ENCODE measurements at regions not wholly inside any gene's neighbourhood (a gene's known extent, or its start where the extent isn't known, plus 50 kb on each side); places are given as distances from the start of the nearest gene placed in this dataset.

DNA sequence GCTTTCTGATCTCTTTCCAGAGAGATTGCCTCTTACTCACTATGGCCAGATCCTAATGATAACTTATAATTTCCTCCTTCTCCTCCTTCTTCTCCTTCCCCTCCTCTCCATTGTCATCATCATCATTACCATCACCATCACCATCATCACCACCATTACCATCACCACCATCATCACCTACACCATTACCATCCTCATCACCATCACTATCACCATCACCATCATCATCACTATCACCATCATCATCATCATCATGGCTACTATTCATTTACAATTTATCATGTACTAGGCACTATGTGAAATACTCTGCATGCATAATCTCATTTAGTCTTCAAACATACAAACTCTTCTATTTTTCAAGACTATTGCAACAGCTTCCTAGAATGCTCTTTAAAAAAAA is 540.9 kb upstream of the C16orf82 start:
- no peak for DNase-seq
- no peak overlapping the region for H3K27ac ChIP-seq
- H3F3A ChIP-seq (ENCODE audit: insufficient read depth) = no peaks in the 10 kb centered on the region
- no peaks in the 10 kb centered on the region for H3K79me2 ChIP-seq (ENCODE audit: insufficient read depth)
- no peaks in the 10 kb centered on the region for H3K36me3 ChIP-seq (ENCODE audit: low read depth)
- H3K4me1 ChIP-seq (ENCODE audit: insufficient read depth) = no peaks in the 10 kb centered on the region
- no peaks in the 10 kb centered on the region for H3K9me3 ChIP-seq (ENCODE audit: low read depth)
- no peaks in the 10 kb centered on the region for H3K9me2 ChIP-seq (ENCODE audit: insufficient read depth)
- TF ChIP-seq EZH2phosphoT487 (IDR thresholded peaks at IDR 0.05; ENCODE audit: insufficient read depth, low read depth) = no peak
- no peak for TF ChIP-seq EZH2 (IDR thresholded peaks at IDR 0.05; ENCODE audit: insufficient read depth, poor library complexity, severe bottlenecking)
- H3K27me3 ChIP-seq (replicated peaks; ENCODE audit: insufficient read depth) = no peaks in the 10 kb centered on the region
- H3K4me3 ChIP-seq = no peak overlapping the region
- in situ Hi-C loops (cut with MboI) = no loop called here
- H3K4me2 ChIP-seq (ENCODE audit: unreplicated experiment) = no peak overlapping the region
- no peaks in the 10 kb centered on the region for H4K20me1 ChIP-seq (ENCODE audit: insufficient read depth)
- H2AFZ ChIP-seq = no peak overlapping the region
- no peak overlapping the region for H3K9ac ChIP-seq

DNA sequence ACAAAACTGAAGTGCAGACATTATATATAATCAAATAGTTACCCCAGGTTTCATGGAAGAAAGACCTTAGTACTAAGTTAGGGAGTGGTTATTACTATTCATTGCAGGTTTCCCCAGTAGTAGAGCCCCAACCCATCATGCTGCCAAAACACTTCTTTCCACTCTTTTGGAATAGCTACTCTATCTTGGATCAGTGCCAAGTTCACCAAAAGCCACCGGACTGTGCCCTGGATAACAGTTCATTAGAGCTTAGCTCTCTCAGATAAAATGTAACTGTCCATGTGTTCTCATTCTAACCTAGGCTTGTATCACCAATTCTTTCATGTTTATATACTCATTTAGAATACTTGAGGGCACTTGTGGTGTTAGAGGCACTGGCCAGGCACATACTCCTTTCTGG is 540.1 kb upstream of the C16orf82 start:
- in situ Hi-C loops (cut with MboI) = no loop called here
- Histone ChIP-seq H3K36me3 (ENCODE audit: low read depth) (no peaks in the 10 kb centered on the region), H2AFZ (no peak overlapping the region), H3K27me3 (replicated peaks; ENCODE audit: insufficient read depth) (no peaks in the 10 kb centered on the region), H3K4me1 (ENCODE audit: insufficient read depth) (no peaks in the 10 kb centered on the region), H3K9ac (no peak overlapping the region), H3K4me2 (ENCODE audit: unreplicated experiment) (no peak overlapping the region), H3K9me2 (ENCODE audit: insufficient read depth) (no peaks in the 10 kb centered on the region), H3K4me3 (no peak overlapping the region), H3K79me2 (ENCODE audit: insufficient read depth) (no peaks in the 10 kb centered on the region), H3F3A (ENCODE audit: insufficient read depth) (no peaks in the 10 kb centered on the region), H4K20me1 (ENCODE audit: insufficient read depth) (no peaks in the 10 kb centered on the region), H3K9me3 (ENCODE audit: low read depth) (no peaks in the 10 kb centered on the region), H3K27ac (no peak overlapping the region)
- DNase-seq = no peak
- TF ChIP-seq EZH2 (IDR thresholded peaks at IDR 0.05; ENCODE audit: insufficient read depth, poor library complexity, severe bottlenecking) (no peak), EZH2phosphoT487 (IDR thresholded peaks at IDR 0.05; ENCODE audit: insufficient read depth, low read depth) (no peak)
- WGBS, 2 experiments (ENCODE audit: low coverage in 1 of 2, low lambda C conversion rate in 2 of 2, missing lambda C conversion rate in 2 of 2) = 37 to 48% methylated on average over 1 of the region's 1 CpG

DNA sequence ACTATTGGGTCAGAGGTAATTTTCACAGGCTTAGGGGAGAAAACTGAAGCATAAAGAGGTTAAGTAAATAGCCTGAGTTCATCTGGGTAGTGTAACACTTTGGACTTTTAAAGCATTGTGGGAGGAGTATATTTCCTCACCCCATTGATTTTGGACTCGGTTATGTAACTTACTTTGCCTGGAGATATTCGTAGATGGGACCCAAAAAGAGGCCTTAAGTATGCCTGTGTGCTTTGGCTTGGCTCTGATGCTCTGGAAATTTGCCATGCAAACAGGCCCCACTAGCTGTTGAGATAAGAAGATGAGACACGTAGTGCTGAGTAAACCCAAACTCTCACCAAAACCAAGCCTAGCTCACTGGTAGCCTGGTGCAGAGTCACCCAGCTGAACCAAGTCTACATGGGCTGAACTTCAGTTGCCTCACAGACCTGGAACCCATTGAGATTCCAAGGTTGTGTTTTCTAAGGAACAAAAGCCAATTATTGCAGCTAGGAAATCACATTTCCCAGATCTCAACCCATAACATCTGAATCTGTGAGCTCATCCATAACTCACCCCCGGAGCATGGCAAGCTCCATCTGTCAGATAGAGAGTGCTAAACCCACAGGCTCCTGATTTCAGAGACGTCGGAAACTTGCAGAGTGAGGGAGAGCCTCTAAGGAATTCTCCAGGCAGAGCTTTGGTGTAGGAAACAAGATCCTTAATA is 536.0 kb upstream of the C16orf82 start:
- Histone ChIP-seq H3K9me2 (ENCODE audit: insufficient read depth) (no peaks in the 10 kb centered on the region), H3K36me3 (ENCODE audit: low read depth) (no peaks in the 10 kb centered on the region), H3K9me3 (ENCODE audit: low read depth) (no peaks in the 10 kb centered on the region), H3K4me2 (ENCODE audit: unreplicated experiment) (no peak overlapping the region), H2AFZ (no peak overlapping the region), H3K4me1 (ENCODE audit: insufficient read depth) (no peaks in the 10 kb centered on the region), H3K9ac (no peak overlapping the region), H3F3A (ENCODE audit: insufficient read depth) (no peaks in the 10 kb centered on the region), H3K79me2 (ENCODE audit: insufficient read depth) (no peaks in the 10 kb centered on the region), H3K27ac (no peak overlapping the region), H3K27me3 (replicated peaks; ENCODE audit: insufficient read depth) (no peaks in the 10 kb centered on the region), H3K4me3 (no peak overlapping the region), H4K20me1 (ENCODE audit: insufficient read depth) (no peaks in the 10 kb centered on the region)
- WGBS, 2 experiments (ENCODE audit: low coverage in 1 of 2, low lambda C conversion rate in 2 of 2, missing lambda C conversion rate in 2 of 2) = 4% methylated on average over 6 of the region's 6 CpGs
- DNase-seq = no peak
- in situ Hi-C loops (cut with MboI) = no loop called here
- no peak for TF ChIP-seq EZH2phosphoT487 (IDR thresholded peaks at IDR 0.05; ENCODE audit: insufficient read depth, low read depth)
- TF ChIP-seq EZH2 (IDR thresholded peaks at IDR 0.05; ENCODE audit: insufficient read depth, poor library complexity, severe bottlenecking) = no peak

DNA sequence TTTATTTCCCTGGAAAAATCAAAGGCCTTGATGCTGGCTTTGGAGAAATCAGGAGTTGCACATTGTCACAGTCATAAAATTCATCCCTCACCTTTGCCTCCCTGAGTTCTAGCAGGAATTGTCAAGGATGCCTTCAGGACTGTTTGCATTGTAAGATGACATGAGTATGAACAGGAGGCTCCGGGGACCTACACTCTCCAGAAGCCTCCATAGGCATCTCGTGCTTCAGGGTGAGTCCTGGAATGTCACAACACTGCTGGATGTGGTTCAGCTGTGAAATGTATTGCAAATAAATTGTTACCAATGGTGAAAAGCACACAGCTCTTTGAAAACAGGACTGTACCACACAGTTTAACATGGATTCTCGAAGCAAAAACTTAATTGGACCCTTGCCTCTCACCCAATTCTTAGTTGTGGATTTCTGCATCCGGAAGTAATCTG is 535.4 kb upstream of the C16orf82 start:
- Histone ChIP-seq H3K79me2 (ENCODE audit: insufficient read depth) (no peaks in the 10 kb centered on the region), H3K9me3 (ENCODE audit: low read depth) (no peaks in the 10 kb centered on the region), H3K27ac (no peak overlapping the region), H3K9me2 (ENCODE audit: insufficient read depth) (no peaks in the 10 kb centered on the region), H3K4me1 (ENCODE audit: insufficient read depth) (no peaks in the 10 kb centered on the region), H3K4me3 (no peak overlapping the region), H3K36me3 (ENCODE audit: low read depth) (no peaks in the 10 kb centered on the region), H3K4me2 (ENCODE audit: unreplicated experiment) (no peak overlapping the region), H4K20me1 (ENCODE audit: insufficient read depth) (no peaks in the 10 kb centered on the region), H3K9ac (no peak overlapping the region), H2AFZ (no peak overlapping the region), H3K27me3 (replicated peaks; ENCODE audit: insufficient read depth) (no peaks in the 10 kb centered on the region), H3F3A (ENCODE audit: insufficient read depth) (no peaks in the 10 kb centered on the region)
- DNase-seq = no peak
- TF ChIP-seq EZH2 (IDR thresholded peaks at IDR 0.05; ENCODE audit: insufficient read depth, poor library complexity, severe bottlenecking) = no peak
- TF ChIP-seq EZH2phosphoT487 (IDR thresholded peaks at IDR 0.05; ENCODE audit: insufficient read depth, low read depth) = no peak
- WGBS, 2 experiments (ENCODE audit: low coverage in 1 of 2, low lambda C conversion rate in 2 of 2, missing lambda C conversion rate in 2 of 2) = 14 to 15% methylated on average over 4 of the region's 4 CpGs
- in situ Hi-C loops (cut with MboI) = no loop called here

DNA sequence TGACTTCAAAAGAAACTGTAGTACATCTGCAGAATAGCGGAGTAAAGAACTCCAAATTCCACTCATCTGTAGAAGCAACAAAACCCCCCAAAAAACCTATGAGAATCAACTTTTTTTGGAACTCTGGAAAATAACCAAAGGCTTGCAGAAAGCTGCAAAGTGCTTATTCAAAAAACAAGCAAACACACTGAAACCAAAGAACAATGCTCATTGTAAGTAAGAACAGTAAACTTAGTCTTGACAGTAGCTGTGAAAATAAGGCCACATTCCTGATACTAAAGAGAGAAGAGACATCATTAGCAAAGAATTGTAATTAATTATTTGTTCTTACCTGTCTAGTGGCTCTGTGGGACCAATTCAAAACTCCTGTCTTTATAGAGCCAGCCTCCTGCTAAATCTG is 534.3 kb upstream of the C16orf82 start:
- WGBS, 2 experiments (ENCODE audit: low coverage in 1 of 2, low lambda C conversion rate in 2 of 2, missing lambda C conversion rate in 2 of 2) = 13 to 24% methylated on average over 1 of the region's 1 CpG
- no peak overlapping the region for H3K9ac ChIP-seq
- H3K4me3 ChIP-seq = no peak overlapping the region
- H3K4me1 ChIP-seq (ENCODE audit: insufficient read depth) = no peaks in the 10 kb centered on the region
- H4K20me1 ChIP-seq (ENCODE audit: insufficient read depth) = no peaks in the 10 kb centered on the region
- H3K36me3 ChIP-seq (ENCODE audit: low read depth) = no peaks in the 10 kb centered on the region
- H3F3A ChIP-seq (ENCODE audit: insufficient read depth) = no peaks in the 10 kb centered on the region
- TF ChIP-seq EZH2 (IDR thresholded peaks at IDR 0.05; ENCODE audit: insufficient read depth, poor library complexity, severe bottlenecking) = no peak
- no peak for TF ChIP-seq EZH2phosphoT487 (IDR thresholded peaks at IDR 0.05; ENCODE audit: insufficient read depth, low read depth)
- H3K4me2 ChIP-seq (ENCODE audit: unreplicated experiment) = no peak overlapping the region
- H2AFZ ChIP-seq = no peak overlapping the region
- no peak overlapping the region for H3K27ac ChIP-seq
- no peaks in the 10 kb centered on the region for H3K27me3 ChIP-seq (replicated peaks; ENCODE audit: insufficient read depth)
- in situ Hi-C loops (cut with MboI) = no loop called here
- H3K79me2 ChIP-seq (ENCODE audit: insufficient read depth) = no peaks in the 10 kb centered on the region
- no peaks in the 10 kb centered on the region for H3K9me2 ChIP-seq (ENCODE audit: insufficient read depth)
- DNase-seq = no peak
- H3K9me3 ChIP-seq (ENCODE audit: low read depth) = no peaks in the 10 kb centered on the region
